ENCODE measurements at regions not wholly inside any gene's neighbourhood (a gene's known extent, or its start where the extent isn't known, plus 50 kb on each side); places are given as distances from the start of the nearest gene placed in this dataset.
"Not testable (repeated sequence)": the region's sequence is repeated elsewhere in the genome, so short reads cannot be mapped to it uniquely, and the experiment has no call there.

DNA sequence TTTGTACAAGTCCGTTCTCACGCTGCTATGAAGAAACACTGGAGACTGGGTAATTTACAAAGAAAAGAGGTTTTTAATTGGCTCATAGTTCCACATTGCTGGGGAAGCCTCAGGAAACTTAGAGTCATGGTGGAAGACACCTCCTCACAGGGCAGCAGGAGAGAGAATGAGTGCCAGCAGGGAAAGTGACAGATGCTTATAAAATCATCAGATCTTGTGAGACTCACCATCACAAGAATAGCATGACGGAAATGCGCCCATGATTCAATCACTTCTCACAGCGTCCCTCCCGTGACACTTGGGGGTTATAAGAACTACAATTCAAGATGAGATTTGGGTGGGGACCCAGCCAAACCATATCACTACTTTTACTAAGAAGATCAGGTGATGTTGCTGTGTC lies 285.8 kb downstream of the TMX3 start:
- no peak for DNase-seq (ENCODE audit: low read depth)

DNA sequence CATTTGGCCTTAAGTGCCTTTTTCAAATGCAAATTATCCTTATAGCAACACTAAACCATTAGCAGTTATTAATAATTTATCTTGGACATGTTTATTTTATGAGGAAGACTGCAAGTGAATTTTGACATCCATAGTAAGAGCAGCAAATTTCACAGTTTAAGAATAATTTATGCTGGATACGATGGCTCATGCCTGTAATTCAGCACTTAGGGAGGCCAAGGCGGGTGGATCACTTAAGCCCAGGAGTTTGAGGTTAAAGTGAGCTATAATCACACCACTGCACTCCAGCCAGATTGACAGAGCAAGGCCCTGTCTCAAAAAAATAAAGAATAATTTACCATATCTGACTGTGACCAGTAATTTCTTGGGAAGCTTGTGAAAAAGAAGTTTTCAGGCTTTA lies 286.2 kb downstream of the TMX3 start:
- DNase-seq (ENCODE audit: low read depth) = no peak

DNA sequence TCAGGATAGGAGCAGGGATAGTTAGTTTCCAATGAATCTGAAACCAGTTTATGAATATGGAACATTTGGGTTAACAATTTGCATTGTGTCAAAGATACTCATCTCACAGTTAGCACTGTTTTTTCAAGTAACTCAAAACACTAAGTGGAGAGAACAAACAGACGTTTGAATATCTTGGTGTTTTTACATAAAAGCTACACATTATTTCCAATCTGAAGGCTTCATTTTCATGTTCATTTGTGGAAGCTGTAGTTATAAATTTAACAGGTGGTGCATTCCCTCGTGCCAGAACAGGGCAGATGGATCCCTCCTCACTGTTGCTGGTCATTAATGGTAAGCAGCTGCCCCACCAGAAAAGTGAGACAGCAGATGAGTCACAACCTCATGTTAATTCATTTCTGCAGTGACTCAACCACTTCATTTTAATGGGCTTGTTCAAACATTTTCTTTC lies 286.9 kb downstream of the TMX3 start:
- DNase-seq (ENCODE audit: low read depth) = peak; percentile 79

DNA sequence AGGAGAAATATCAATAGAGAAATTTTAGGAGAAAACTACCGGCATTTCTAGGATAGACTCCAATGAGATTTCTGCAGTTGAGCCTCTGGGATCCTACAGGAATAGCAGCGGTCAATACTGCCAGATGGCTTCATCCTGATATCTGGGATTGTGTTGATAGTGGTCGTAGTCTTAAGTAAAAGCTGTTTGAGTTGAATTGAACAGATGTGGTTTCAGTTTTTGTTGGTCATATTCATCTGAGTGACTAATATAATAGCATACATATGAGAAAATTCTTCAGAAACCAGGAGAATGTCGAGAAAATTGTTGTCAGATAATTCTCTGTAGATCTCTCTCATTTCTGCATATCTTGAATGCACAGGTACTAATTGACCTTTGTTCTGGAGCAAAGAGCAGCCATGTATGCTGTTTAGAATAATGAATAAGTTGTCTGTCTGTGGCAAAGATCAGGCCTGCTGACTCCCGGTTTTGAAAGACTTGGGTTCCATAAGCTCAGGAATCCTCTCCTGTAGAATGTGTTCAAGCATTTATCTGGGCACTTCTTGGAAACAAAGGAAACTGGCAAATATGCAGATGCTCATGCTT lies 288.1 kb downstream of the TMX3 start:
- no peak for DNase-seq (ENCODE audit: low read depth)

DNA sequence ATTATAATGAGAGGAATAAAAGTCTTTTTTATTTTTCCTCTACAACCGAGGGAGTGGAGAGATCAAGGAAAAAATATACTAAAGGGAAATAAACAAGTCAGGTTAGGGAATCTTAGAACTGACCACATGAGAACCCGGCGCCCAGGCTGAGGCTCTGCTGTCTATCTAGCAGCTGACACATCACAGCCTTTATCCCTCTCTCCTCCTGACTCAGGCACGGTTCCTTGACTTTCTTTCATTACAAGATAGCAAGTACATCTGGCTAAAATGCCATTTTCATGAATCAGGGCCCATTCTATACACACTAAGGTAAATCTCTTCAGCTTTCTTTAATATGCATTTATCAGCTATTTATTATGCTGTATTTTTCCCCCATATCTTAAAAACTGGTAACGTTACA lies 296.0 kb downstream of the TMX3 start:
- DNase-seq (ENCODE audit: low read depth) = no peak

DNA sequence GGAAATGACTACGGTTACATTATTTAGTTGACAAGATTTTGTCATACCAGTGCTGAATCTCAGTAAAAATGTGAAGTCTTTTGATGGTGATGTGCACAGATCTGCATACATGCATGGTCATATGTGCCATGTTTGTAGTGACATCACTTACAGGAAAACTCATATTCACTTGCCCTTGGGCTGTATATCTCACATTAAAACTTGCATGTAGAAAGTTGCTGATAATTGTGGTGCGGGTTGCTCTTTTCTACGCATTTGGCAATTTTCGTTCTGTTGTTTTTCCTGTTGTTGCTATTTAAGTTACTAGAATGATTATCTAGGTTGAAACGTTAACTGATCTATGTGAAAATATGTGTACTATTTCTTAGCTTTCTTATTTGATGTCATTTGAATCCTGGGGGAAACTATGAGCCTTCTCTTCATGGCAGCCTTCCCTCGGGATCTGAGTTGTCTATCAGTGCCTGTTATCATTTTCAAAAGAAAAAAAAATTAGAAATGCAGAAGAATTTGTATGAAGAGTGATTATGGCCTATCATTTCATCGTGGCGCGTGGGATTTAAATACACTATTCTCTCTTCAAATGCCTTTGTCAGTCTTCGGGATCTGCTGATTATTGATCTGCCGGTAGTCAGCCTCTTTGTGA lies 296.6 kb downstream of the TMX3 start:
- no peak for DNase-seq (ENCODE audit: low read depth)

DNA sequence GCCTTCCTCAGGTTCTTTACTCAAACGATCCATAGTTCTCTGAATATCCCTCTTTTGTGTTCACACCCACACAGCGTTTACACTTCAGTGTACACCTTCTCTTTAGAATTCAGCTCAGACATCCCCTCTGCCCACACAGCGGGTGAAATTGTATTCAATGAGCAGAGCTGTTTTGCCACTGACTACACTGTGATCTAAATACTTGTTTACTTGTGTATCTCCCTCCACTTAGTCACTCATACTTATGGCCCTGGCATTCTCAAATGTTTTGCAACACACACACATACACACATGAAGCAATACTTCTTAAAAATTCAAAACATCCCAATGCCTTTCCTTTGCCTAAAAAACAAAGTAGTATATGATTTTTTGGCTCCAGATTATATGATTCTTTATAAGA lies 297.1 kb downstream of the TMX3 start:
- DNase-seq (ENCODE audit: low read depth) = peak; percentile 36

DNA sequence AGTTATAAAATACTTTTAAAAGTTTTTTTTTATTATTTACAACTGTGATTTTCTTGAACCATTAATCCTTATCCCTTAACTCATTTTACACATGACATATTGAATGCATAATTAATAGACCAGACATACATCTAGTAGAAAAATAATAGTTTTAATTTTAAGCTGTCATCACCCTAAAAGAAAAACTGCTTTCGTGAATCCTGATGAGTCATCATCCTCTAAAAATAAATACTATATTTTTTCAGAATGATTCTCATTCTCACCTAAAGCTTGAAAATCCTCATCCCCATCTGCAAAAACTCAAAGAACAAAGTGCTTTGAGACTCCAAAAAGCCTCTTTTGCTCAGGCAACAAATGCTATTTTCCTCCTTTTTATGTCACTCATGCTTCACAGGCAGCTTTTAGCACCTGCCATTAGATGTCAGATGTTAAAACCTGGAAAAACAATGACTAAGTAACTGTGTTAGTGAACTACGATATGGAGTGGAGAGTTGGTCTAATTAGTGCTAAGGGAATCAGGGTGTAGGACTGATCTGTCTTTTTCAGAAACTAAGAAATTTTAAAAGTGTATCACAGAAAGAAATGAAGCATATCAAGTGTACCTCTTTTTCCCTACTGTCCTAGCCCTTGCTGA lies 297.6 kb downstream of the TMX3 start:
- no peak for DNase-seq (ENCODE audit: low read depth)

DNA sequence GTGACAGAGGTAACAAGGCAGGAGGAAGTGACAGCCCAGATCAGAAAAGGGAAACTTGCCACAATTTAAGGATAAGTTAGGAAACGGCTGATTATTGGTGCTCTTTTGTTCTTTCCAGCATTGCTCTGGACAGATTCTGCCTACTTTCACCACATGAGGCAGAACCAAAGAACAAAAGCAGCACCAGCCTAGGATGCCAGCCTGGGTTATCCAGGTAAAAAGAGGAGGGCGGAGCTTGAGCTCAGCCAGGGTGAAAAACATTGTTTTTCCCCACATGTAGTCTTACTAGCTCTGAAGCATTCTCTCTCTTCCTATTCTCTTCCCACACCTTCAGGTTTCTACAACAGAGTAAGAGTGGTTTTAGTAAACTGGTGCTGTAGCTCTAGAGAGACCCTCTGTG lies 300.5 kb downstream of the TMX3 start:
- no peak for DNase-seq (ENCODE audit: low read depth)

DNA sequence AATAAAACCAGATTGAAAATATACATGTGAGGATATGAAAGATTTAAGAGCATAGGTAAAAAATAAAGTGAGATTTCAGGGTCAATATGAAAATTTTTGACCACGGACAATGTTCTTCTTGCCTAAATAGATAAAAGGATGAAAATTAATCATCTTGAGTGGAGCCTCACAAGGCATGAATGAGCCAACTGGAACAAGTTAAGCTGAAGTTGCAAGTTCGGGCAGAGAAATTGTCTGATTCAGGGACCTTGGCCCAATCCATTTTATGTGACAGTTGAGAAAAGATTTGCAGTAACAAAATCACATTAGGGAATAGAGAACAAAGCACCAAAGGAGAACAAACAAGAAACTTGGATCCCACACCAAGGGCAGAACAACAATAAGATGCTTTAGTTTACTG lies 305.3 kb downstream of the TMX3 start:
- no peak for DNase-seq (ENCODE audit: low read depth)

DNA sequence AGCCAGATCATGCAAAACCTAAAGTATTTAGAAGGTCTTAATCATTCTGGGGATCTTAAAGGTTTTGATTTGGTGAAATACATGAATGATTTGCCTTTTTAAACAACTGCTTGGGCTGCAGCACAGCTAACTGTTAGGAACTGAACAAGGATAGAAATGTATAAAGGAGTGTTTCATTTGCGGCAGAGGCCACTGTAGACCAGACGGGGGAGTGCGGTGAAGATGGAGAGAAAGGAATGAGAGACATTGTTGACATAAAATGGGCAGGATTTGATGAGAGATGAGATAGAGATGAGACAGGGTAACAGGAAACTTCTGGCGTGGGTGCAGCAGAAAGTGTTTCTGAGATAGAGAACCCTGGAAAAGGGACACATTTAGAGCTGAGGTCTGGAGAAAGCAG lies 308.1 kb downstream of the TMX3 start:
- DNase-seq (ENCODE audit: low read depth) = no peak

DNA sequence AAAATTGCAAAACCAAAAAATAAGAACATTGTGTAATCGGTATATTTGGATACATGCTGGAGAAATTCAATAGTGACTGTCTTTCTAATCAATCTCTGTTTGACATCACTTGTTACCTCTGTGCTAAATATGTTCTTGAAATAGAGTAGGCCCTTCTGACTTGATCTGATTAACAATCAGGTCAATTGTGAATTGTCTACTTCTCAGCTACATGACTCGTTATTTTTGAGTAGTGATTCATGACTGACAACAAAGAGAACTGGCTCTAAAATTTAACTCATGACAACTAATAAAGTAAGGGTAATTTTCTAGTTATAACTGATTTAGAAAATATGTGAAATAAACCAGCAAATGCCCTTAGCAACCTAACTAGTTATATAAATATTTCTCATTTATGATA lies 312.1 kb downstream of the TMX3 start:
- no peak for DNase-seq (ENCODE audit: low read depth)

DNA sequence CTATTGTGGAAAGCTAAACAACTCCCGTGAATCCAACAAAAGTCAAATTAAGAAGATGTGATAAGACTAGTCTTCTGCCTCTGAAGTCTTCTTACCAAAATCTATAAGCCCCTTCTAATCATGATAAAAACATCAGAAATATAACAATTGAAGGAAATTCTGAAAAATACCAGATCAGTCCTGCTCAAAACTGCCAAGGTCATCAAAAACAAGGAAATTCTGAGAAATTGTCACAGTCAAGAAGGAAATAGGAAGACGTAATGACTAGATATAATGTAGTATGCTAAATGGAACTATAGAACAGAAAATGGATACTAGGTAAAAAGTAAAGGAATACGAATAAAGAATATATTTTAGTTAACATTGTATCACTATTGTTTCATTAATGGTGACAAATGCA lies 314.0 kb downstream of the TMX3 start:
- no peak for DNase-seq (ENCODE audit: low read depth)

DNA sequence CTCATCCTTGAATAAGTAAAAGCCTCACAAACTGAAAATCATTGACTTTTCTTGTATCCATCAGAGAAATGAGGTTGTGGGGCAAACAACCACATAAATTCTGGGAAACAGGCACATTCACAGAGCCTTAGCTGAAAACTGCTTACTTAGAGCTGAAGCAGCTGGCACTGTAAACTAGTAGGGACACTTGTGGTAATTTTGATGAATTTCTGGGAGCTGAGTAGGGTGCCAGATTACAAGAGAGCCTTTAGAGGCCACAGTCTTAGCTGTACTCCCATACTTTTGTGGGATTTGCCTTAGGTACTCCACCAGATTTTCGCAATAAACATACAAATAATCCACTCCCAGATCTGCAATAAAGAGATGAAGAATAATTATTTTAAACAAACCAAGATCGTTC lies 315.2 kb downstream of the TMX3 start:
- no peak for DNase-seq (ENCODE audit: low read depth)

DNA sequence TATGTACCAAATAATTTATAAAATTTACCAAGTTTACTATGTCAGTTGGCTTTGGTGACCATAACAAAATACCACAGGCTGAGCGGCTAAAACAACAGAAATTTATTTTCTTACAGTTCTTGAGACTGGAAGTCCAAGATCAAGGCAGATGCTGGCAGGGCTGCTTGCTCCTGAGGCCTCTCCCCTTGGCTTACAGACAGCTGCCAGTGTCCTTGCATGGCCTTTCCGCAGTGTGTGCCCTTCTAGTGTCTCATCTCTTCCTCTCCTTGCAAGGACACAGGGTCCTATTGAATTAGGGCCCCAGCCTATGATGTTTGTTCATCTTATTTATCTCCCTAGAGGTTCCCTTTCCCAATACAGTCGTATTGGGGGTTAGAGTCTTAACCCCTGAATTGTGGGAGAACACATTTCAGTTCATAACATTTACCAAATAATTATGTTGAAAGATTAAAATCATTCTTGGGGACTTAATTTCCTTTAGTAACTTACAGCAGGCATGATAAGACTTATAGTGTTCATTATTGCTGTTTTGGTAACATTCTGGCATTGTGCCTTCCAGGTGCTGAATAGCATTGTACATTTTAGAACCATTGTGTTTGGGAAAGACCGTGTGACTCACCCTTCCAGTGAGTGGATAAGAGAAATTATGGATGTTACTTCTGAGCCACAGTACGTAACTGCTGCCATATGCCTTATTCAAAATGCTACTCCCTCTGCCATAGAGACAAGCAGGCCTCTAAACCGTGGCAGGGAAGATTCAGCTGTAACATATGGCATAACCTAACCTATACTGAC lies 317.5 kb downstream of the TMX3 start:
- no peak for DNase-seq (ENCODE audit: low read depth)

DNA sequence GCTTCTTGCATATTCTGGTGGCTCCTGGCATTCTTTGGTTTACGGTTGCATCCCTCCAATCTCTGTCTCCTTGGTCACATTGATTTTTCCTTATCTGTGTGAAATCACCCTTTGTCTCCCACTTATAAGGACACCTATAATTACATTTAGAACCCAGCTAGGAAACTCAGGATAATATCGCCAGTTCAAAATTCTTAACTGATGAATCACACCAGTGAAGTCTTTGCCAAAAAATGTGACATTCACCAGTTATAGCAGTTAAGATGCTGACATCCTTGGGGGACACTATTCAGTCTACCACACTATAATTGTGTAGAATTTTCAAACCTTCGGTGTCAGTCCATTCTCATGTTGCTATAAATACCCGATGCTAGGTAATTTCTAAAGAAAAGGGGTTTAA lies 320.2 kb downstream of the TMX3 start:
- DNase-seq (ENCODE audit: low read depth) = no peak

DNA sequence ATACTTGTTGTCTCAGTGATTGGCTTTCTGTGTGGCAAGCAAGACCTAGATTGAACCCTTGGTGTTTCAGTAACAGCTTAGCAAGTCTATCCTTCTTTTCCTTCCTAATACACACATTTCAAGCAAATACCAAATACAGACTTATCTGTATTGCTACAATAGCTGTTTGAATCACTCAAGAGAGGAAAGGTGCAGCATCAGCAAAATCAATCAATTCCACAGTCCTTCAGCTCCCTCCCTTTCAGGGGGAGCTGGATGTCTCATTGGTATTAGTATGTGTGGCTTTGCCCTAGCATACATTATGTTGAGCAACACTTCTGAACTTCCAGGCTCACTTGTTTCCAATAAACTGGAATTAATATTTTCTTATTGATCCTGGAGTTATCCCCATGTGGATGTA lies 323.1 kb downstream of the TMX3 start:
- DNase-seq (ENCODE audit: low read depth) = no peak

DNA sequence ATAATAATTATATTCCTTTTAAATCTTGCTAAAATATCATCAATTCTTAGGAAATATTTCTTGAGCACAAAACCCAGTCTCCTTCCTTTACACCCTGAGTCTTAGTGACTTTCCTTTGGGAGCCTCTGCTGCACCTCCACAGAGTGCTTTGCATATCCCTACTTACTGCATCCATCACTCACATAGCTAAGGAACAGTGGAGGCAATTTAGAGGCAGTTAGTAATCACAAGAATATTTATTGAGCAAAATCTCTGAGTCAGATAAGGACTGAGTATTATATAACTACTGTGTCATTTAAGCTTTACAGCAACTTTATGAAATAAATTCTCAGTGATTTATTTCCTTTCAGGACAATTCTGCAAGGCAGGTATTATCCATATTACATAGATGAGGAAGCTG lies 327.7 kb downstream of the TMX3 start:
- DNase-seq (ENCODE audit: low read depth) = peak; percentile 23

DNA sequence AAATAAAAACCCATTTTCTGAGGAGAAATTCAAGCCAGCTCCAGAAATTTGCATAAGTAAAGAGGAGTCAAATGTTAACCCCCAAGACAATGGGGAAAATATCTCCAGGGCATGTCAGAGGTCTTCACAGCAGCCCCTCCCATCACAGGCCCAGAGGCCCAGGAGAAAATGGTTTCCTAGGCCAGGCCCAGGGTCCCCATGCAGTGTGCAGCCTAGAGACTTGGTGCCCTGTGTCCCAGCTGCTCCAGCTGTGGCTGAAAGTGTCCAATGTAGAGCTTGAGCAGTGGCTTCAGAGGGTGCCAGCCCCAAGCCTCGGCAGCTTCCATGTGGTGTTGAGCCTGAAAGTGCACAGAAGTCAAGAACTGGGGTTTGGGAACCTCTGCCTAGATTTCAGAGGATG lies 330.9 kb downstream of the TMX3 start:
- DNase-seq (ENCODE audit: low read depth) = not testable (repeated sequence)

DNA sequence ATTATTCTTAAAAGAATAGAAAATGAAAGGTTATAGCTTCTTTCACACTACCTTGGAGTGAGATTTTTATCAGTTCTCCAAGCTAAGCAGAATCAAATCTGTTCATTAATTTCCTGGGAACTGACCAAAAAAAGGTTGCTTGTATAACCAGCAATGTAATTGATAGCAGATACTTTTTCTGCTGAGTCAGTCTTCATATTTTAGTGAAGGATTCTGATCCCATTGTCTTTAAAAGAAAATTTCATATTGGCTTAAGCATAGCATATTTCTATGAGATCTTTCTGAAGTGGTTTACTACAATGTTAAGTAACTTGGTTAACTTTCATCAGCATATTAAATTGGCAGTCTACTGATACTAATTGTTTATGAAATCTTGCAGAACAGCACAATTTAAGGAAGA lies 338.0 kb downstream of the TMX3 start:
- DNase-seq (ENCODE audit: low read depth) = no peak

DNA sequence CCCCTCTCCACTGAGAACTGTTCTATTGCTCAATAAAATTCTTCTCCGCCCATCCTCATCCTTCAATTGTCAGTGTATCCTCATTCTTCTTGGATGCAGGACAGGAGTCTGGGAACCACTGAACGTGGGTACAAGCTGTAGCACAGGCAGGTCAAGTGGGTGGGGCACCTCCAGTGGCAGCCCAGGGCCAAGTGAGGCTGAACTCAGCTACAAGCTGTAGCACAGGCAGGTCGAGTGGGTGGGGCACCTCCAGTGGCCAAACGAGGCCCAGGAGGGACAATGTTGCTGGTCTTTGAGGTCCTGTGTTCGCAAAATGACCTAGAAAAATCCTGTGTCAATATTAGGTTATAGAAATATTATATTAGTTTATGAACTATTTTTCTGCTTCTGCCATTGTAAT lies 352.0 kb downstream of the TMX3 start:
- DNase-seq (ENCODE audit: low read depth) = no peak

DNA sequence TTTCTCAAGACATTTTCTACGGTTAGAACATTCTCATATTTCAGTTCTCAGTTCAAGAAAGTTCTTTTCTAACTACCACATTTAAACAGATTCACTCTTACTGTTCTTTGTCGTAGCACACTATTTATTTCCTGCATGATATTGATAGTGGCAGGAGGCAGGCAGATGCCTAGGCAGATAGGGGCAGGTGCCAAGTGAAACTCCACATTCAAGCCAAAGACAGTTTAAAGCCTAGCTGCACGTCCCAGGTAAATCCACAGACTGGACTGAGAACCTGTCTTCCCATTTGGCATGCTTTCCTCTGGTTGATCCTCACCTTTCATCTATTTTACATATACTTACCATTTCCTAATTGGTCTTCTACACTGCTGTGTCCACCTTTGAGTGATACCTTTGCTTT lies 359.3 kb downstream of the TMX3 start:
- DNase-seq (ENCODE audit: low read depth) = no peak

DNA sequence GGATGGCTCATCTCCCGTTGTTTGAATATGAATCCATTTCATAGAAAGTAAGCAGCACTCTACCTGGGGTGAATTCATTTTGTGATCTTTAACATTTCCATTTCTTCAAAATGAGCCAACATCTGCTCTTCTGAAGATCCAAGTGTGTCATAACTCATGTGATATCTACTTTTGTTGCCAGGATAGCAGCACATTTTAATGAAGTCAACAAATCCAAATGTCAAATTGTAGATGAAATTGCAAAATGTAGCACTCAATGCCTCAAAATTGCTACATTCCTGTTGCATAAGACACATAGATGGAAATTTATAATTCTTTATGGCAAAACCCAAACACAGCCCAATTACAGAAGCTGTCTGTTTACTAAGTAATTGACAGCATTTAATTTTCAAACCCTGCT lies 360.7 kb downstream of the TMX3 start:
- DNase-seq (ENCODE audit: low read depth) = peak; percentile 28

Data from GM04504 (cell line).